CD4-positive, alpha-beta T cell treated with Interferon gamma for 1 hour (primary cell): ENCODE measurements at regions not wholly inside any gene's neighbourhood (a gene's known extent, or its start where the extent isn't known, plus 50 kb on each side); places are given as distances from the start of the nearest gene placed in this dataset.
"Not testable (repeated sequence)": the region's sequence is repeated elsewhere in the genome, so short reads cannot be mapped to it uniquely, and the experiment has no call there.

Source experiments
- DNase-seq: peaks from one replicate; pipeline ENCODE4 v3.0.0-alpha.2; 2020

GRCh38 chr1:60503266-60503925 is 429.8 kb upstream of the C1orf87 start:
- DNase-seq = no peak

DNA sequence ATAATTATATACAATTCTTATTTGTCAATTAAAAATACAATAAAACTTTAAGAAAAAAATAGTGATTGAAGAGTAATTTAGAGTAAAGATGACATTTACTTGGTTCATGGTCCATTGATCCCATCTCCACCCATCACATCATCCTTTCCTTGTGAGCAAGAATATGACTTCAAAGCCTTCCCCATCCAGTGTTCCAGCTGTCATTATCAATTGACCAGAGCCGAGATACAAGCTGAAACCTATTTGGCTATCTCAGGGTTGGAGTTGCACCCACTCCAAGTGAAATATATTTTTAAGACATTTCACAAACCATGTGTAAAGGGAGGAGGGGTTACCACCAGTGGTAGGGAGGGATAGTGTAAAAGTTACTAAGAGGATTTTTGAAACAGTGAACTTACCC is 428.9 kb upstream of the C1orf87 start:
- DNase-seq = no peak

GRCh38 chr1:60489916-60490480 is 416.4 kb upstream of the C1orf87 start:
- not testable (repeated sequence) for DNase-seq

DNA sequence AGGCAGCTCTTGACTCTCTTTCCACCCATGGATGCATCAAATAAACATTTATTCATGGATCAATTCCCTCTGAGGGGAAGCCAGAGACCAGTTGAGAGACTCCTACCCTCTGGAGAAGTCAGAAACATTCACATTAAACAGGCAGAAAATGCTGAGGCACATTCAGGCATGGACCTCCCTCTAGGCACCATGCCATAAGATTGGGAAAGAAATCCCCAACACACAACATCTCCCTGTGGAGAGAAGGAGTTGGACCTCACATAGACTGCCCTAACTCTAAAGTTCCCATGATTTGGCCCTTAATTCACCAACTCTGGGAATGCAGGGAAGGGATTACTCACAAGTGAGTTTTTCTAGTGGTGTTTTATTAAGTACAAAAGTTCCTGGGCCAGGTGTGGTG is 415.3 kb upstream of the C1orf87 start:
- DNase-seq = no peak

DNA sequence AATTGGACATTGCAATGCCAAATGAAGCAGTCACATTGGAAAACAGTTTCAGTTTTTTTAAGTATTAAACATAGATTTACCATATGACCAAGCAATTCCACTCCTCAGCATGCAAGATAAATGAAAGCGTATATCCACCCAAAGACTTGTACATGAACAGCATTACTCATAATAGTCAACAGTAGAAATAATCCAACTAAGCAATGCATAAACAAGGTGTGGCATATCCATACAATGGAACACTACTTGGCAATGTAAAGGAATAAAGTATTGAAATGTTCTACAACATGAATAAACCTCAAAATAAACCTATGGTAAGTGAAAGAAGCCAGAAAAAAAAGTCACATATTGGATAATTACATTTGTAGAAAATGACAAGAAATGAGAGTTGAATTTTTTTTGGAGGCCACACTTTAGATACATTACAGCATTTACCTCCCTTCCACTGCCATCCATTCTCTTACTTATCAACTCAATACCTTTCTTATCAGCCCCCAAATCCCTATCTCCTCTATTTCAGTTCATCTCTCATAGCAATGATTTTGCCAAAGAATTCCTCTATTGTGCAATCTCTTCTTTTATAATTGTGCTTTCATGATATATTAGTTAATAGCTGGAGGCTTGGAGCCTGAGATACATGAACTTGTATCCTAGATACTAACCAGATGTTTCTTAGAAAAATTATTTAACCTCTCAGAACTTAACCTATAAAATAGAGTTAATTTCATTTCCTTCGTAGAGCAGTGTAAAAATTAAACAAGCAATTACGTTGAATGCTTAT is 414.2 kb upstream of the C1orf87 start:
- no peak for DNase-seq

- DNase-seq = no peak
Observed at GRCh38 chr1:60483509-60483908, 409.9 kb upstream of the C1orf87 start.

DNA sequence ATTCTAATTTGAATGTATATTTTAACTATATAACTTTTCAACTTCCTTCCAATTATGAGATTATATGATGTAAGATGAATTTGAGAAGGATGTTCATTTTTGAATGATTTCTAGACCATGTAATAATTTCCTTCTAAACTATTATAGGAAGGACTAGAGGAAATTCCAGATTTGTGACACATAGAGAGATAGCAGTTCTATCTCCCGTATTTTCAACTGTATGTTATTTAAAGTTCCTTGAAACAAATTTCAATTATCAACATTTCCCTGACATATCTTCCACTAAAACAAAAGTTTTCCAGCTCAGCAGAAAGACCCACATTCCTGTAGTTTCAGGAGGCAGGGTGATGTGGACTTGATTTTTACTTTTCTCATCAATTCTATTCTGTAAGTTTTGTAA is 396.7 kb upstream of the C1orf87 start:
- DNase-seq = no peak

GRCh38 chr1:60463786-60464185 is 390.2 kb upstream of the C1orf87 start:
- no peak for DNase-seq

DNA sequence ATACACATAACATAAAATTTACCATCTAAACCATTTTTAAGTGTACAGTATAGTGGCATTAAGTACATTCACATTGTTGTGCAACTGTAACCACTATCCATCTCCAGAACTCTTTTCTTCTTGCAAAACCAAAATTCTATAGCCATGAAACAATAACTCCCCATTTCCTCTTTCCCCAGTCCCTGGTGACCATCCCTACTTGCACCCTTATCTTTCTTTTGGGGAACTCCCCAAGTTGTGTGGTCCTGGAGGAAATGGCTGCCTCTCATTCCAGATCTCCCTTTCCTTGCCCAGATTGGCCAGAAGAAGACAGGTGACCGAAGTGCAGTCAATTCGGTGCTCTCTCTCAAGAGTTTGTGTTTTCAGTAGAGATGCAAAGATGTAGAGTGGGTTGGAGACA is 389.6 kb upstream of the C1orf87 start:
- DNase-seq = no peak

- no peak for DNase-seq
Observed at GRCh38 chr1:60461925-60462595, 388.5 kb upstream of the C1orf87 start.

DNA sequence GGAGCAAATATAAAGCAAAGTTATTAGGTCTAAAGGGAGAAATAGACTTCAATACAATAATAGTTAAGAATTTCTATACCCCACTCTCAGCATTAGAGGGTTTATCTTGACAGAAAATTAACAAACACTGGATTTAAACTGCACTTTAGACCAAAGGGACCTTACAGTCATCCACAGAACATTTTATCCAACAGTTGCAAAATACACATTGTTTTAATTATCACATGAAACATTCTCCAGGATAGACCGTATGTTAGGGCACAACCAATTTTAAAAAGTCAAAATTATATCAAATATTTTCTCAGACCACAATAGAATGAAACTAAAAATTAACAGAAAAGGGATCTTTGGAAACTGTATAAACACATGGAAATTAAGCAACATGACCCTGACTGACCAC is 384.5 kb upstream of the C1orf87 start:
- DNase-seq = no peak

- DNase-seq = no peak
Observed at GRCh38 chr1:60449876-60450275, 376.3 kb upstream of the C1orf87 start.

DNA sequence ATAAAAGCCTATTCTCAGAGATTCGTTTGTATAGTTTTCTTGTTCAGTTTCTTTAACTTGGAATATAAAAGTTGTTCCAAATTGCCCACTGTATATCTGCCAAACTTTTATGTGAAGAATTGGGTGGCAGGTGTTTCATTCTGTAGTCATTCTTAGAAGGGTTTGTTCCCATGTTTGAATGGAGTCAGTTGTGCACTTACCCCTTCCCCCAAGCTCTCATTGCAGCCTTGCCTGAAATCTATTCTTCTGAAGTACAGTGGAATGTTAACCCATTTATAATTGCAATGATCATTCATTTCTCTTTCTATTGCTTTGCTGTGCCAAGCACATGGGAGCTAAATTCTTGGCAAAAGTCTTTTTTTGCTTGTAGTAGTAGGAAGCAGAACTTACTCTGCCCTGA is 375.3 kb upstream of the C1orf87 start:
- no peak for DNase-seq

GRCh38 chr1:60444680-60445079 is 371.1 kb upstream of the C1orf87 start:
- no peak for DNase-seq

DNA sequence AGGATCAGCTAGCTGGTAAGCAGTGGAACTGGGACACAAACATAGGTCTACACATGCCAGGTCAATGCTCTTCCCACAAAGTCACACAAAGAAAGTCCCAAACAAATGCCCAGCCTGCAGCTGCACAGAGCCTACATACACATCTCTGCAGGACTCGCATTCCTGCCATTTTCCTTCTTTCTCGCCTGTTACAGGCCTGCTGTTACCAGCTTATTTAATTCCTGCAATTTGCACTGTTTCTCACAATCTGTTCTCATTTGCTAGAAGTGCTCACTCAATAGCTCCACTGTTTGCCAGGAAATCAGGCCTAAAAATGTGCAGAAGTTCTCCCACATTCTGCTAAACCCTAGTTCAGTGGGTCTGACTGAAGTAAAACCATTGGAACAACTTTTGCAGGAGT is 362.6 kb upstream of the C1orf87 start:
- no peak for DNase-seq

DNA sequence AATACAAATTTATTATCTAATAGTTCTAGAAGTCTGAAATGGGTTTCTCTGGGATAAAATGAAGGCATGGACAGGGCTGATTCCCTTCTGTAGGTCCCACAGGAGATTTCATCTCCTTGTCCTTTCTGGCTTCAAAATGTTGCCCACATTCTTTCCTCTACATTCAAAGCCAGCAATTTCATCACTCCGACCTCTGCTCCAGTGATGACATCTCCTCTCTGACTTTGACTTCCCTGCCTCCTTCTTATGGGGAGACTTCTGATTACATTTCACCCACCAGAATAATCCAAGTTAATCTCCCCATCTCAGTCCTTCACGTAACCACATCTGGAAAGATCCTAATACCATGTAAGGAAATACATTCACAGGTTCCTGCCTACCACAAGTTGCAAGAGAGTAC is 358.0 kb upstream of the C1orf87 start:
- no peak for DNase-seq

GRCh38 chr1:60430375-60430774 is 356.8 kb upstream of the C1orf87 start:
- DNase-seq = no peak

- no peak for DNase-seq
Observed at GRCh38 chr1:60428127-60428526, 354.6 kb upstream of the C1orf87 start.

DNA sequence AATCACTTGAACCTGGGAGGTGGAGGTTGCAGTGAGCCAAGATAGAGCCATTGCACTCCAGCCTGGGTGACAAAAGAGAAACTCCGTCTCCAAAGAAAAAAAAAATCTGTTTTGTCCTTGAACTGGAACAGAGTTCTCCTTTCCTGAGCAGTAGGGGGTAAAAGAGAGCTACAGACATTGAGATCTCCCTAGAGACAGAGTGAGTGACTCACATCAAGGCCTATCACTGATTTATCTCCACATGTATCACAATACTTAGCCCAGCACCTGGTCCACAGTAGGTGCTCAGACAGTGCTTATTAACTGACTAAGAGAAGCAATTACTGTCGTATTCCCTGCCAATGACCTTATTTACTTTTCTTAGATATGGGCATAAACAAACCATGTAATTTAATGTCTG is 354.1 kb upstream of the C1orf87 start:
- no peak for DNase-seq

- no peak for DNase-seq
Observed at GRCh38 chr1:60427194-60427593, 353.6 kb upstream of the C1orf87 start.

- DNase-seq = no peak
Observed at GRCh38 chr1:60425528-60425927, 352.0 kb upstream of the C1orf87 start.

- DNase-seq = no peak
Observed at GRCh38 chr1:60423146-60423780, 349.7 kb upstream of the C1orf87 start.

- DNase-seq = no peak
Observed at GRCh38 chr1:60421965-60422364, 348.4 kb upstream of the C1orf87 start.
